Ascending aorta (tissue), 2 donors: ENCODE measurements at regions not wholly inside any gene's neighbourhood (a gene's known extent, or its start where the extent isn't known, plus 50 kb on each side); places are given as distances from the start of the nearest gene placed in this dataset.

Source experiments
- DNase-seq, 2 donors: peaks; one replicate each; pipeline ENCODE4 v3.0.0-alpha.2; 2019; ENCODE audit warnings: low spot score in 2 of 2
- H3K27ac ChIP-seq, 2 donors: fragments of 200-600 bp; sonication (generic); one replicate each; pipeline ENCODE4 v1.5.1; 2016 to 2017; ENCODE audit warnings: mild to moderate bottlenecking in 1 of 2
- H3K27me3 ChIP-seq: fragments of 200-600 bp; sonication (generic); one replicate; pipeline ENCODE4 v1.5.1; 2017
- H3K36me3 ChIP-seq, 2 donors: fragments of 200-600 bp; sonication (generic); one replicate each; pipeline ENCODE4 v1.5.1; 2016
- H3K4me1 ChIP-seq, 2 donors: fragments of 200-600 bp; sonication (generic); one replicate each; pipeline ENCODE4 v1.5.1; 2016 to 2017; ENCODE audit warnings: mild to moderate bottlenecking in 1 of 2
- H3K4me3 ChIP-seq, 2 donors: fragments of 200-600 bp; sonication (generic); one replicate each; pipeline ENCODE4 v1.5.1; 2016 to 2017; ENCODE audit warnings: mild to moderate bottlenecking in 1 of 2
- H3K9me3 ChIP-seq, 2 donors: fragments of 200-600 bp; sonication (generic); one replicate each; pipeline ENCODE4 v1.5.1; 2016
- intact Hi-C: fragments of 100-400 bp; cut with DNase I; formaldehyde crosslinking; loops from one replicate; pipeline ENCODE4 v1.15.1; 2023
- TF ChIP-seq, protein P1 (sequence below), 3 experiments: fragments of 200-600 bp in 2 of 3; fragments of 450-650 bp in 1 of 3; sonication (generic) in 2 of 3; IDR thresholded peaks; one replicate each; pipeline ENCODE4 v1.5.1; 2016 to 2019; ENCODE audit warnings: antibody characterized with exemption in 3 of 3, mild to moderate bottlenecking in 1 of 3, moderate library complexity in 1 of 3

- H3K27me3 ChIP-seq: no peaks in the 10 kb centered on the region
- TF ChIP-seq, protein P1, sequence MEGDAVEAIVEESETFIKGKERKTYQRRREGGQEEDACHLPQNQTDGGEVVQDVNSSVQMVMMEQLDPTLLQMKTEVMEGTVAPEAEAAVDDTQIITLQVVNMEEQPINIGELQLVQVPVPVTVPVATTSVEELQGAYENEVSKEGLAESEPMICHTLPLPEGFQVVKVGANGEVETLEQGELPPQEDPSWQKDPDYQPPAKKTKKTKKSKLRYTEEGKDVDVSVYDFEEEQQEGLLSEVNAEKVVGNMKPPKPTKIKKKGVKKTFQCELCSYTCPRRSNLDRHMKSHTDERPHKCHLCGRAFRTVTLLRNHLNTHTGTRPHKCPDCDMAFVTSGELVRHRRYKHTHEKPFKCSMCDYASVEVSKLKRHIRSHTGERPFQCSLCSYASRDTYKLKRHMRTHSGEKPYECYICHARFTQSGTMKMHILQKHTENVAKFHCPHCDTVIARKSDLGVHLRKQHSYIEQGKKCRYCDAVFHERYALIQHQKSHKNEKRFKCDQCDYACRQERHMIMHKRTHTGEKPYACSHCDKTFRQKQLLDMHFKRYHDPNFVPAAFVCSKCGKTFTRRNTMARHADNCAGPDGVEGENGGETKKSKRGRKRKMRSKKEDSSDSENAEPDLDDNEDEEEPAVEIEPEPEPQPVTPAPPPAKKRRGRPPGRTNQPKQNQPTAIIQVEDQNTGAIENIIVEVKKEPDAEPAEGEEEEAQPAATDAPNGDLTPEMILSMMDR (IDR thresholded peaks at IDR 0.05): no peak
- DNase-seq: no peak
Measured at GRCh38 chr14:101331141-101331525, 230.2 kb upstream of the DIO3 start.

GRCh38 chr14:101331661-101332169, 229.6 kb upstream of the DIO3 start:
- DNase-seq: no peak
- intact Hi-C loops: no loop called here

More at GRCh38 chr14:101331141-101331525, 230.2 kb upstream of the DIO3 start:
- Histone ChIP-seq H3K27ac (no peak overlapping the region), H3K4me1 (no peaks in the 10 kb centered on the region), H3K9me3 (no peaks in the 10 kb centered on the region), H3K36me3 (no peaks in the 10 kb centered on the region), H3K4me3 (no peak overlapping the region)
- intact Hi-C loops: no loop called here

GRCh38 chr14:101332281-101332680, 229.0 kb upstream of the DIO3 start:
- H3K9me3 ChIP-seq: no peaks in the 10 kb centered on the region
- H3K27ac ChIP-seq: no peak overlapping the region
- no peaks in the 10 kb centered on the region for H3K27me3 ChIP-seq
- DNase-seq: no peak
- H3K4me3 ChIP-seq: no peak overlapping the region
- H3K4me1 ChIP-seq: no peaks in the 10 kb centered on the region
- H3K36me3 ChIP-seq: no peaks in the 10 kb centered on the region
- TF ChIP-seq, protein P1 (IDR thresholded peaks at IDR 0.05): no peak
- intact Hi-C loops: no loop called here

More at GRCh38 chr14:101331661-101332169, 229.6 kb upstream of the DIO3 start:
- Histone ChIP-seq H3K27me3 (no peaks in the 10 kb centered on the region), H3K36me3 (no peaks in the 10 kb centered on the region), H3K4me3 (no peak overlapping the region), H3K9me3 (no peaks in the 10 kb centered on the region), H3K4me1 (no peaks in the 10 kb centered on the region), H3K27ac (no peak overlapping the region)
- TF ChIP-seq, protein P1 (IDR thresholded peaks at IDR 0.05): no peak

DNA sequence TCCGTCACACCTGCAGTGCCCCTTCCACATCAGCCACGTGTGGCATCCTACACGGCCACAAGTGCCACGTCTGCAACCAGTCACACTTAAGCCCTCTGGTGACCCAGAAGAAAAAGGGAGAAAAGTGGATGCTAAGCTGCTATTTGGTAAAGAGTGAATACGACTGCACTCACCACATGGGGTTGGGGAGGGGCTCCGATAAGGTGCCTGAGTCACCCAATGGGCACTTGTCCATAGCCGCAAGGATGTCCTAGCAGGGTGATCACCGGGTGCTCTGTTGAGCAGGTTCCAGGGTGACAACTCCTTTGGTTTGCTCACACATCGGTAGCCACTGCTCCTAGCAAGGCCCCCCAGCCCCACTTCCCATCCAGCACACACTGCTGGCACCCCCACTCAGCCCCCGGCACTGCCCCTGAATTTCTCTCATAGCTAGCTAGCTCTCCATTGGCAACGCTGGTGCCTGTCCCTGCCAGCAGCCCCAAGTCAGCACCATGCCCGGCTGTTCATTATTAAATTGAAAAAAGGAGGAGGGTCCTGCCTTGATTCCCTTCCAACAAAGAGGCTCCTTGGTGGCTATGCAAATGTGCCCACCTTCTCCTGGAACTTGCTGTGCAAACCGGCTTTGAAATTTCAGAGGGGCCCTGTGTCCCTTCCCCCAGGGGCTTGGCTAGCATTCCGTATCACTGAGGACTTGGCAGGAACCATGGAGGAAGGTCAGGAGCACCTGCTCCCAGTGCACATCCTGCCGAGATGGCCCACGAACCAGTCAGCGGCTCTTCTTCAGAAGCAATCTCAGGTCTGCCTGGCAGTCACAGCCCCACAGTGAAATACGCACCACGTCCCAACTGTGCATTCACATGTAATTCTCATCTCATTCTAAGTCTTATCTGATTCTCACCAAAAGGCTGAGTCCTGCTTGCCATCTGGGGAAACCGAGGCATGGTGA, 227.7 kb upstream of the DIO3 start:
- TF ChIP-seq, protein P1 (IDR thresholded peaks at IDR 0.05): no peak
- Histone ChIP-seq H3K4me3 (no peak overlapping the region), H3K36me3 (no peaks in the 10 kb centered on the region), H3K27ac (no peak overlapping the region), H3K27me3 (no peaks in the 10 kb centered on the region), H3K4me1 (no peaks in the 10 kb centered on the region), H3K9me3 (no peaks in the 10 kb centered on the region)
- intact Hi-C loops: no loop called here
- no peak for DNase-seq

GRCh38 chr14:101334656-101335055, 226.6 kb upstream of the DIO3 start:
- Histone ChIP-seq H3K4me3 (no peak overlapping the region), H3K4me1 (no peaks in the 10 kb centered on the region), H3K27me3 (no peaks in the 10 kb centered on the region), H3K9me3 (no peaks in the 10 kb centered on the region), H3K27ac (no peak overlapping the region), H3K36me3 (no peaks in the 10 kb centered on the region)
- no peak for DNase-seq
- TF ChIP-seq, protein P1 (IDR thresholded peaks at IDR 0.05): no peak
- intact Hi-C loops: no loop called here
